ENCODE measurements at regions not wholly inside any gene's neighbourhood (a gene's known extent, or its start where the extent isn't known, plus 50 kb on each side); places are given as distances from the start of the nearest gene placed in this dataset.

- DNase-seq (ENCODE audit: low read depth) = no peak
- H3K4me3 ChIP-seq (ENCODE audit: low read depth, low read length) = no peak overlapping the region
- no peak for TF ChIP-seq CTCF (IDR thresholded peaks at IDR 0.05; ENCODE audit: low read depth, low read length, missing control alignments)
Observed at GRCh38 chr4:62256479-62256878, 1056.4 kb downstream of the ADGRL3 start.

GRCh38 chr4:62252728-62253127, 1052.6 kb downstream of the ADGRL3 start:
- H3K4me3 ChIP-seq (ENCODE audit: low read depth, low read length) = no peak overlapping the region
- no peak for TF ChIP-seq CTCF (IDR thresholded peaks at IDR 0.05; ENCODE audit: low read depth, low read length, missing control alignments)
- DNase-seq (ENCODE audit: low read depth) = no peak

- no peak overlapping the region for H3K4me3 ChIP-seq (ENCODE audit: low read depth, low read length)
- no peak for DNase-seq (ENCODE audit: low read depth)
- TF ChIP-seq CTCF (IDR thresholded peaks at IDR 0.05; ENCODE audit: low read depth, low read length, missing control alignments) = no peak
Observed at GRCh38 chr4:62250100-62250499, 1050.0 kb downstream of the ADGRL3 start.

GRCh38 chr4:62243895-62244294, 1043.8 kb downstream of the ADGRL3 start:
- no peak for DNase-seq (ENCODE audit: low read depth)
- no peak for TF ChIP-seq CTCF (IDR thresholded peaks at IDR 0.05; ENCODE audit: low read depth, low read length, missing control alignments)
- no peak overlapping the region for H3K4me3 ChIP-seq (ENCODE audit: low read depth, low read length)

- no peak for TF ChIP-seq CTCF (IDR thresholded peaks at IDR 0.05; ENCODE audit: low read depth, low read length, missing control alignments)
- H3K4me3 ChIP-seq (ENCODE audit: low read depth, low read length) = no peak overlapping the region
- DNase-seq (ENCODE audit: low read depth) = no peak
Observed at GRCh38 chr4:62235911-62236310, 1035.8 kb downstream of the ADGRL3 start.

- DNase-seq (ENCODE audit: low read depth) = no peak
- H3K4me3 ChIP-seq (ENCODE audit: low read depth, low read length) = no peak overlapping the region
- TF ChIP-seq CTCF (IDR thresholded peaks at IDR 0.05; ENCODE audit: low read depth, low read length, missing control alignments) = no peak
Observed at GRCh38 chr4:62232814-62233213, 1032.7 kb downstream of the ADGRL3 start.

GRCh38 chr4:62231994-62232393, 1031.9 kb downstream of the ADGRL3 start:
- no peak for DNase-seq (ENCODE audit: low read depth)
- no peak overlapping the region for H3K4me3 ChIP-seq (ENCODE audit: low read depth, low read length)
- no peak for TF ChIP-seq CTCF (IDR thresholded peaks at IDR 0.05; ENCODE audit: low read depth, low read length, missing control alignments)

All from GM12864 (cell line).